HepG2 (cell line): ENCODE measurements at regions not wholly inside any gene's neighbourhood (a gene's known extent, or its start where the extent isn't known, plus 50 kb on each side); places are given as distances from the start of the nearest gene placed in this dataset.

Experiments used
- ATAC-seq: fragments of 200-7000 bp; cut with Tn5 transposase; 3 replicates; pipeline ENCODE4 v1.9.1; 2020; ENCODE audit warnings: mild to moderate bottlenecking, moderate library complexity
- BruUV-seq: library from RNA; stranded (reverse); fragments of 400-500 nt; replicated peaks from 2 replicates; lab custom pipeline; 2021; lab: Mats Ljungman, UMichigan
- CTCF ChIA-PET: fragments of 300-600 bp; formaldehyde crosslinking; extraction: SDS; loops from one replicate; lab custom pipeline; 2021; ENCODE audit warnings: low total read pairs, inconsistent platforms, low intra/inter-chr PET ratio; lab: Yijun Ruan, JAX
- POLR2A ChIA-PET: fragments of 350-600 bp; sonication (Branson Sonifier 250); formaldehyde crosslinking; loops from one replicate; lab custom pipeline; 2020; ENCODE audit warnings: antibody characterized with exemption, inconsistent platforms; lab: Yijun Ruan, JAX
- DNase-seq: peaks from one replicate; pipeline ENCODE4 v3.0.0-alpha.2; 2015; ENCODE audit warnings: low spot score
- FAIRE-seq: peaks from 3 replicates; lab custom pipeline; 2011; peaks lifted over from hg19 to GRCh38; lab: Jason Lieb, UNC
- H2AFZ ChIP-seq: one replicate; pipeline ENCODE4 v1.6.1; 2011; ENCODE audit warnings: low read length, inconsistent platforms
- H3K27ac ChIP-seq: fragments of 300-600 bp; 3 replicates; pipeline ENCODE4 v1.8.0; 2011; ENCODE audit warnings: mixed run types, mild to moderate bottlenecking, mixed read lengths, low read length, inconsistent platforms; ENCODE audit not compliant: insufficient read depth; ENCODE audit errors: extremely low read length
- H3K27me3 ChIP-seq, 2 experiments: fragments of 200-600 bp in 1 of 2; 2 replicates in 1 of 2; 3 replicates in 1 of 2; pipeline versions ENCODE4 v1.6.0 to v1.8.0; 2011; ENCODE audit warnings: low read length in 2 of 2, mild to moderate bottlenecking in 2 of 2, moderate library complexity in 2 of 2, inconsistent platforms in 1 of 2; ENCODE audit not compliant: insufficient read depth in 2 of 2, control insufficient read depth in 1 of 2
- H3K36me3 ChIP-seq, 2 experiments: fragments of 200-600 bp in 1 of 2; replicated peaks in 1 of 2; 2 replicates in 1 of 2; 3 replicates in 1 of 2; pipeline versions ENCODE4 v1.5.1 to v1.8.0; 2011; ENCODE audit warnings: low read length in 2 of 2, inconsistent platforms in 1 of 2; ENCODE audit not compliant: insufficient read depth in 2 of 2, control insufficient read depth in 1 of 2
- H3K4me1 ChIP-seq: 2 replicates; pipeline ENCODE4 v1.5.1; 2012; ENCODE audit warnings: low read length, inconsistent platforms; ENCODE audit not compliant: insufficient read depth
- H3K4me2 ChIP-seq: 2 replicates; pipeline ENCODE4 v1.6.0; 2011; ENCODE audit warnings: low read depth, low read length, inconsistent platforms
- H3K4me3 ChIP-seq, 3 experiments: fragments of 200-600 bp in 1 of 3; sonication (generic), shearing (Covaris generic) in 1 of 3; replicated peaks in 1 of 3; 2 replicates each; pipeline ENCODE4 v1.5.1; 2011 to 2016; ENCODE audit warnings: low read length in 3 of 3, inconsistent platforms in 2 of 3, low read depth in 2 of 3, mild to moderate bottlenecking in 2 of 3, control low read depth in 1 of 3, mixed read lengths in 1 of 3; ENCODE audit not compliant: insufficient read depth in 1 of 3
- H3K79me2 ChIP-seq: one replicate; pipeline ENCODE4 v1.6.1; 2011; ENCODE audit warnings: low read length, inconsistent platforms; ENCODE audit not compliant: insufficient read depth
- H3K9ac ChIP-seq: 2 replicates; pipeline ENCODE4 v1.6.0; 2011; ENCODE audit warnings: mild to moderate bottlenecking, low read depth, low read length, inconsistent platforms; ENCODE audit not compliant: insufficient read depth
- H3K9me3 ChIP-seq: 2 replicates; pipeline ENCODE4 v1.5.1; 2012; ENCODE audit warnings: mild to moderate bottlenecking, low read length
- H4K20me1 ChIP-seq: 2 replicates; pipeline ENCODE4 v1.6.0; 2011; ENCODE audit warnings: inconsistent platforms, mild to moderate bottlenecking, low read length, moderate library complexity; ENCODE audit not compliant: insufficient read depth
- ATF7 ChIP-seq, 2 experiments: fragments of 450-650 bp in 1 of 2; sonication (generic) in 1 of 2; formaldehyde crosslinking in 1 of 2; IDR thresholded peaks; 2 replicates each; pipeline versions ENCODE4 v1.4.0 to v1.6.1; 2016 to 2020; ENCODE audit warnings: antibody characterized with exemption in 1 of 2, mild to moderate bottlenecking in 1 of 2, missing genetic modification reagents in 1 of 2
- CREM ChIP-seq, 2 experiments: sonication (generic) in 1 of 2; formaldehyde crosslinking in 1 of 2; IDR thresholded peaks; 2 replicates each; pipeline versions ENCODE4 v1.4.0 to v1.6.1; 2016 to 2020; ENCODE audit warnings: antibody characterized with exemption in 1 of 2, mild to moderate bottlenecking in 1 of 2, missing genetic modification reagents in 1 of 2
- LCORL ChIP-seq, 2 experiments: fragments of 450-650 bp in 1 of 2; sonication (generic) in 1 of 2; formaldehyde crosslinking in 1 of 2; IDR thresholded peaks; 2 replicates each; pipeline versions ENCODE4 v1.5.0 to v1.6.1; 2017 to 2020; ENCODE audit warnings: antibody characterized with exemption in 1 of 2, missing genetic modification reagents in 1 of 2
- MLLT10 ChIP-seq: sonication (generic); formaldehyde crosslinking; IDR thresholded peaks from 2 replicates; pipeline ENCODE4 v1.4.0; 2020; ENCODE audit warnings: missing genetic modification reagents
- RFX3 ChIP-seq: IDR thresholded peaks from 2 replicates; pipeline ENCODE4 v1.6.1; 2016; ENCODE audit warnings: missing biosample characterization, missing genetic modification reagents
- SATB2 ChIP-seq: sonication (generic); formaldehyde crosslinking; IDR thresholded peaks from 2 replicates; pipeline ENCODE4 v1.5.0; 2020; ENCODE audit warnings: missing genetic modification reagents
- SCMH1 ChIP-seq: sonication (generic); formaldehyde crosslinking; IDR thresholded peaks from 2 replicates; pipeline ENCODE4 v1.9.0; 2021; ENCODE audit warnings: missing genetic modification reagents, mild to moderate bottlenecking, borderline replicate concordance
- ZBTB2 ChIP-seq: sonication (generic); formaldehyde crosslinking; IDR thresholded peaks from 2 replicates; pipeline ENCODE4 v1.8.0; 2022; ENCODE audit warnings: low read depth, missing genetic modification reagents
- ZFP36L2 ChIP-seq: sonication (generic); formaldehyde crosslinking; IDR thresholded peaks from 2 replicates; pipeline ENCODE4 v1.4.0; 2020; ENCODE audit warnings: missing genetic modification reagents
- ZNF276 ChIP-seq: sonication (generic); formaldehyde crosslinking; IDR thresholded peaks from 2 replicates; pipeline ENCODE4 v1.4.0; 2020; ENCODE audit warnings: mild to moderate bottlenecking, low read depth, missing genetic modification reagents
- ZNF30 ChIP-seq: sonication (generic); formaldehyde crosslinking; IDR thresholded peaks from 2 replicates; pipeline ENCODE4 v1.5.0; 2020; ENCODE audit warnings: mild to moderate bottlenecking, missing genetic modification reagents
- ZNF776 ChIP-seq: sonication (generic); formaldehyde crosslinking; IDR thresholded peaks from 2 replicates; pipeline ENCODE4 v1.4.0; 2020; ENCODE audit warnings: mild to moderate bottlenecking, missing genetic modification reagents
- ZSCAN25 ChIP-seq: sonication (generic); formaldehyde crosslinking; IDR thresholded peaks from 2 replicates; pipeline ENCODE4 v1.8.0; 2022; ENCODE audit warnings: mild to moderate bottlenecking, missing genetic modification reagents
- WGBS: methylation state at CpG from one replicate; pipeline ENCODE4 v1.1.6; 2017; ENCODE audit warnings: low lambda C conversion rate; 5-methylcytosine and 5-hydroxymethylcytosine counted together
- in situ Hi-C: cut with HindIII; loops from 2 replicates; pipeline ENCODE4 v1.10.0; 2017; ENCODE audit warnings: low pct_unique_long_range_greater_than_20kb; ENCODE audit not compliant: extremely low pct_ligation_motif_present
- intact Hi-C: fragments of 100-400 bp; cut with micrococcal nuclease; formaldehyde crosslinking; loops from one replicate; pipeline ENCODE4 v1.10.0; 2022; ENCODE audit not compliant: unreplicated experiment

GRCh38 chr12:60689137-60689536 is 1093.3 kb downstream of the SLC16A7 start (continued):
- no peak for TF ChIP-seq SCMH1 (CRISPR knock-in tag)
- no peak for TF ChIP-seq ZNF276 (CRISPR knock-in tag)
- TF ChIP-seq SATB2 (CRISPR knock-in tag): no peak
- no peak for TF ChIP-seq RFX3 (CRISPR knock-in tag)
- no peak for TF ChIP-seq ZFP36L2 (CRISPR knock-in tag)
- no peak for TF ChIP-seq LCORL (IDR thresholded peaks at IDR 0.05)
- TF ChIP-seq LCORL (CRISPR knock-in tag; IDR thresholded peaks at IDR 0.05): no peak
- TF ChIP-seq MLLT10 (CRISPR knock-in tag): no peak
- no peak for TF ChIP-seq ZSCAN25 (CRISPR knock-in tag)
- TF ChIP-seq ZNF30: no peak
- TF ChIP-seq ZBTB2 (CRISPR knock-in tag): no peak

- ATAC-seq (no peak), DNase-seq (no peak), FAIRE-seq (no peak)
- no TSS peak for BruUV-seq
- Histone ChIP-seq H3K4me1 (no peaks in the 10 kb centered on the region), H3K27ac (no peak overlapping the region), H3K79me2 (no peaks in the 10 kb centered on the region), H3K4me3 (no peak overlapping the region), H4K20me1 (no peaks in the 10 kb centered on the region), H3K4me2 (no peak overlapping the region), H3K9ac (no peak overlapping the region), H2AFZ (no peak overlapping the region), H3K27me3 (no peaks in the 10 kb centered on the region), H3K36me3 (no peaks in the 10 kb centered on the region), H3K9me3 (peaks cover 37% of the 10 kb centered on the region)
- POLR2A ChIA-PET: no interaction called here
- intact Hi-C loops (no loop called here), in situ Hi-C loops (no loop called here)
- CTCF ChIA-PET: no interaction called here
- 6% methylated on average over 1 of the region's 1 CpG for WGBS
- TF ChIP-seq CREM (IDR thresholded peaks at IDR 0.05): no peak
- no peak for TF ChIP-seq CREM (CRISPR knock-in tag; IDR thresholded peaks at IDR 0.05)
- no peak for TF ChIP-seq ZNF776 (CRISPR knock-in tag)
- peak; percentile 75 for TF ChIP-seq ATF7 (IDR thresholded peaks at IDR 0.05)
- no peak for TF ChIP-seq ATF7 (CRISPR knock-in tag; IDR thresholded peaks at IDR 0.05)
Observed at GRCh38 chr12:60693019-60693626, 1097.3 kb downstream of the SLC16A7 start.
